T47D (cell line): ENCODE measurements at regions not wholly inside any gene's neighbourhood (a gene's known extent, or its start where the extent isn't known, plus 50 kb on each side); places are given as distances from the start of the nearest gene placed in this dataset.

Experiments
- DNase-seq, 2 experiments: peaks; one replicate each; pipeline versions ENCODE4 v3.0.0 to v3.0.0-alpha.2; 2011 to 2012; ENCODE audit warnings: low read depth in 1 of 2, low spot score in 1 of 2
- JUND ChIP-seq: IDR thresholded peaks from 2 replicates; pipeline ENCODE4 v1.6.1; 2012; ENCODE audit warnings: low read depth
- in situ Hi-C: cut with HindIII; loops from 2 replicates; pipeline ENCODE4 v1.10.0; 2016; ENCODE audit warnings: low sequenced_read_pairs, low pct_unique_long_range_greater_than_20kb

DNA sequence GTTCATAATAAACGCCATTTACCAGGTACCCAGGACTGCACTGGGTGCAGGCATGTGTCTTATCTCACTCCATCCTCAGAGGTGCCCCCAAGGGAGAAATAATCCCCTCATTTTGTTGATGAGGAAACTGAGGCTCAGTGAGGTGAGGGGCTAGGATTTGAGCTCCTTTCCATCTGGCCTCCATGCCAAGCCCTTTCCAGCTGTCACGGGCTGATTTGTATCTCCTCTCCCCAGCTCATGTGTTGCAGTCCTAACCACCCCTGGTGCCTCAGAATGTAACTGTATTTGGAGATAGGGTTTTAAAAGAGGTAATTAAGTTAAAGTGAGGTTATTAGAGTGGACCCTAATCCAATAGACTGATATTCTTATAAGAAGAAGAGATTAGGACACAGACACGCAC, 137.3 kb downstream of the MYCN start:
- in situ Hi-C loops: no loop called here
- no peak for DNase-seq
- TF ChIP-seq JUND: no peak

DNA sequence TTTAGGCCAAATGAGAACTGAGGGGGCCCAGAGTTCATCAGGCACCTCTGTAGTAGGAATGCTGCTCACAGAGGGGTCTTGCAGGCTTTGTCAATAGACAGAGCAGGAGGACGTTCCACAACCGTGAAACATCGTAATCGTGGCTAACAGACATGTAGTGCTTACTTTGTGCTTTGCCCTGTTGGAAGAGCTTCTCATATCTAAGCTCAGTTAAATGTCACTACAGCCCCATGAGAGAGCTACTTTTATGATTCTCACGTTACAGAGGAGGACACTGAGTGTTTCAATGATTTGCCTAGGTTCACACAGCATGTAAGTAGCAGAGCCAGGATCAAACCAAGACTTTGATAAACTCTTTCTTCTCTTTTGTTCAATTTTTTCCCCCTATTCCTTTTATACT, 136.6 kb downstream of the MYCN start:
- TF ChIP-seq JUND: no peak
- no peak for DNase-seq
- in situ Hi-C loops: no loop called here

- TF ChIP-seq JUND: no peak
- DNase-seq: no peak
- in situ Hi-C loops: no loop called here
Observed at GRCh38 chr2:16075045-16076012, 135.0 kb downstream of the MYCN start.

DNA sequence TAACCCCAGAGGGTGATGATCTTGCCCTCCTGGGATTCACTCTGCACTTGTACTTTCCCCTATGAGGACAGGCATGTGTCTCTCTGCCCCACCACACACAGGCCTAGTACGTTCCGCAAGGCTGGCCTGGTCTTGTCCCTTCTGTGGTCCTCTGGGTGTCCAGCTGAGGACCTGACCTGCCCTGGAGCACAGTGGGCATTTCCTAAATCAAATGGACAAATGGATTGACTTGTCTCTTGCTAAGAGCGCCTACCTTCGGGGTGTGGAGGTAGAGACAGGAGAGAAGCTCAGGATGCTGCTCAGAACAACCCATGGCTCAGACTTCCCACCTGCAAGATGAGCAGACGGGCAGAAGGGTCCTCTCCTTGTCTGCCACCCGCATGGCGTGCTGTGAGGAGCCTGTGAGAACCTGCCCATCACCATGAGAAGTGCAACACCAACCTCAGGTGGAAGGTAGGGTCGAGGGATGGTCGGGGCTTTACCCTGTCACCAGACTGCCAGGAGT, 133.6 kb downstream of the MYCN start:
- no peak for TF ChIP-seq JUND
- DNase-seq: no peak
- in situ Hi-C loops: no loop called here

- no peak for DNase-seq
- in situ Hi-C loops: no loop called here
- no peak for TF ChIP-seq JUND
Observed at GRCh38 chr2:16073471-16073870, 133.1 kb downstream of the MYCN start.

DNA sequence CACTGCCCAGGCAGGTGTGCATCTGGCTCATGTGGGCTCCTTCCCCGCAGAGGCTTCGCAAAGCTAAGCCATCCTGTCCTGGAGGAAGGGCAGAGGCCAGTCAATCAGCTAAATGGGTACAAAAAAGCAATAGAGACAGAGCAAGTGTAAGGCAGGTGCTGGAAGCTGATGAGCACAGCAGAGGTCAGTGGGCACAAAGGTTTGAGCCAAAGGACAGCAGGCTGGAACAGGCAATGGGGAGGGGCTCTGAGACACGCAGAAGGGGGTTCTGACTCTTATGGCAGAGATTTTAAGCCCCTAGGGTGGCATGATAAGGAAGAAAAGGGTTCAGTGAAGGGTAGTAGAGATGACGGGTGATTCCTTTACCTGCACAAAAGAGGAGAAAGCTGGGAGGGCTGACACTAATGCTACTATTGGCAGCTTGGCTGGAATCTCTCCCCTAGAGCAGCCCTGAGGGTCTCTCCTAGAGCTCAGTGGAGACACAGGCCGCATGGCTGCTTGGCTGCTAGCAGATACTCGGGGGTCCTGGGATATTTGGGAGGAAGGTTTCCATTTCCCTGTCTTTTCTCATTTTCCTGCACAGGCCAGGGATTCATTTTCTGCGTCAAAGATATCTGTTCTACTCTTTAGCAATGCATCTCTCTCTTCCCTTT, 132.4 kb downstream of the MYCN start:
- no peak for TF ChIP-seq JUND
- DNase-seq: no peak
- in situ Hi-C loops: no loop called here

- TF ChIP-seq JUND: no peak
- no peak for DNase-seq
- in situ Hi-C loops: no loop called here
Observed at GRCh38 chr2:16071865-16072637, 131.7 kb downstream of the MYCN start.

DNA sequence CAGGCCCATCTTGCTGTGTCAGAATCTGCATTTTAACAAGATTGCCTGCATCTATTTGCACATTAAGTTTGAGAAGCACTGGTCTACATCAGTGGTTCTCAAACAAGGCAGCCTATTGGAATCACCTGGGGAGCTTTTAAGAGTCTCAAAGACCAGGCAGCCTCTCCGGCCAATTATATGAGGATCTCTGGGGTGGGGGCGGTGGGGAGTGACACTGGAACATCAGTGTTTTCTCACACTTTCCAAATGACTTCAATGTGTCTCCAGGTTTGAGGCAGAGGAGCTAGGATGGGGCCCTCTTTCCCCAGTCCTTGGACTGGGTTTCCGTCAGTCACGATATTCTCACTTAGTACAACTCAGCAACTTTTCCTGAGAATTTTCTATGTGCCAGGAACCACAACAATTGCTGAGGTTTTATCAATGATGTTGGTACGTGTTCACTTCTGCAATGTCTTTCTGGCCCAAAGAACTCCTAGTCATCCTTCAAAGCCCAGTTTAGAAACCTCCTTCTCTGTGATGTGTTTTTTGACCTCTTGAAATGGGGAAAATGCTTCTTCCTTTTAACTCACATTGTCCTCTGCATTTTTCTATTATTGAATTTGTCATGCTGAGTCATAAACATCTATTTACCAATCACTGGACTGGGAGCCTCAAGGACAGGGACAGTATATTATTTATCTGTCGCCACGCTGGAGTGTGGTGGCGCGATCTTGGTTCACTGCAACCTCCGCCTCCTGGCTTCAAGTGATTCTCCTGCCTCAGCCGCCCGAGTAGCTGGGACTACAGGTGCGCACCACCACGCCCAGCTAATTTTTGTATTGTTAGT, 130.9 kb downstream of the MYCN start:
- in situ Hi-C loops: no loop called here
- no peak for TF ChIP-seq JUND
- DNase-seq: no peak

GRCh38 chr2:16070648-16070971, 130.3 kb downstream of the MYCN start:
- no peak for DNase-seq
- no peak for TF ChIP-seq JUND
- in situ Hi-C loops: no loop called here

DNA sequence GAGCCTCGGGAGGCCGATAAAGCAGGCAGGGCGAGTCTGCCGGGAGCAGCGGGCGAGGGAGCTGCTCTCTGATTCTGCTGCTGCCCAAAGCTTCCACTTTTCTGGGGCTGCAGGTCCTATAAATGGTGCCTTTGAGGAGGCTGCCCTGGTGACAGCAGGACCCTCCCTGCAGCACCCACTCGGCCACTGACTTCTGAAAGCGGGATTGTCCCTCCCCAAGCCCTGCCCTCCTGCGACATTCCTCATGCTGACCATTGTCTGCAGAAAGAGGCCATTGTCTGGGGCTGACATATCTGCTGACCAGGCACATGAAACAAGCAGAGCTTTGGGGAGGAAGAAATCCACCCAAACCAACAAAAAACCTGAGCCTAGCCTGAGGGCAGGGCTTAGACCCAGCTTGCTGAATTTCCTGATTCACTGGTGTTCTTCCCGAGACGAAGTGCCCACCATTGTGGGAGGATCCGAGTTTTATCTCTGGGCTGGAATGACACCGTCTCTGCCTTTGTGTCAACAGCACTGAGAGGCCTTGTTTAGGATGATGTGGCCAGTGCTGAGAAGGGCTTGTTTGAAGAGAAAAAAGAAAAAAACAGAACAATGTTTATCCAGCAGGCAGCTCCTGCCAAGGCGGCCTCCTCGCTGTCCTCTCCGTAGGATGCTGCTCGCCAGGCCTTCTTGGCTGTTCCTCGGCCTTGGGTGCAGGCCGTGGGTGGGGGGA, 129.7 kb downstream of the MYCN start:
- in situ Hi-C loops: no loop called here
- no peak for TF ChIP-seq JUND
- no peak for DNase-seq

DNA sequence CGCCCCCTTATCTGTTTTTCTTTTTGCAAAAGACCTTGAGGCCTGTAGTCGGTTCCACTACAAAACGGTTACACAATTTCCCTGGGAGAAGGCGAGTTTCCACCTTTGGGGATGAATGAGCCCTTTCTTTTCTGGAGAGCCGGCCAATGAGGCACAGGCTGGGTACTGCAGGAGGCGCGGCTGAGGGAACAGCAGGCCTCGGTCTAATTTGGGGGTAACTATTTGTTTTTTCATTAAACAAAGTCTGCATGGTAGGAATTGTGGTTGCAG, 129.2 kb downstream of the MYCN start:
- DNase-seq: no peak
- no peak for TF ChIP-seq JUND
- in situ Hi-C loops: no loop called here

DNA sequence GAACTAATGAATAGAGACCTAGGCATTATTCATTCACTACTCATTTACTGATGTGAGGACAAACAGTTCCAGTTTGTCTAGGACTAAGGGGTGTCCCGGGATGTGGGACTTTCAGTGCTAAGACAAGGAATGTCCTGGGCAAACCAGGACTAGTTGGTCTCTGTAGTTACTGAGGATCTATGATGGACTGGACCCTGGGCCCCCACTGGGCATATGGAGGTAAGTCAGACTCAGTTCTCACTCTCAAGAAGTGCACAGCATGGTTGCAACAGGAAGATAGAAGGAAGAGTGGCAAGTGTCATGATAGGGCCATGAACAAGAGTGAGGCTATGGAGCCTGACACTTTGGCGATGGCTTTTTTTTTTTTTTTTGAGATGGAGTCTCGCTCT, 128.2 kb downstream of the MYCN start:
- DNase-seq: no peak
- in situ Hi-C loops: no loop called here
- TF ChIP-seq JUND: no peak
